ENCODE measurements at regions not wholly inside any gene's neighbourhood (a gene's known extent, or its start where the extent isn't known, plus 50 kb on each side); places are given as distances from the start of the nearest gene placed in this dataset.
"Not testable (repeated sequence)": the region's sequence is repeated elsewhere in the genome, so short reads cannot be mapped to it uniquely, and the experiment has no call there.

GRCh38 chr21:6496356-6496755 lies 4025.0 kb upstream of the TPTE start:
- FAIRE-seq; H3K36me3 ChIP-seq (ENCODE audit: control insufficient read depth in 2 of 3, insufficient read depth in 3 of 3, low read length in 3 of 3); H3K4me1 ChIP-seq (ENCODE audit: control insufficient read depth in 2 of 3, insufficient read depth in 2 of 3, low read depth in 1 of 3, low read length in 3 of 3); H3K27ac ChIP-seq (ENCODE audit: low read depth in 2 of 2, low read length in 2 of 2); DNase-seq; H3K27me3 ChIP-seq (ENCODE audit: control insufficient read depth, insufficient read depth, low read length); H3K9ac ChIP-seq (ENCODE audit: low read length in 3 of 3); H3K4me3 ChIP-seq (ENCODE audit: low read length in 3 of 3); H3K9me3 ChIP-seq (ENCODE audit: control insufficient read depth in 2 of 3, insufficient read depth in 1 of 3, low read length in 3 of 3); intact Hi-C loops (cut with DNase I): not testable (repeated sequence)

GRCh38 chr21:6498716-6499115 lies 4022.7 kb upstream of the TPTE start:
- H3K4me1 ChIP-seq (ENCODE audit: control insufficient read depth in 2 of 3, insufficient read depth in 2 of 3, low read depth in 1 of 3, low read length in 3 of 3); intact Hi-C loops (cut with DNase I); H3K9me3 ChIP-seq (ENCODE audit: control insufficient read depth in 2 of 3, insufficient read depth in 1 of 3, low read length in 3 of 3); FAIRE-seq; H3K27me3 ChIP-seq (ENCODE audit: control insufficient read depth, insufficient read depth, low read length); H3K9ac ChIP-seq (ENCODE audit: low read length in 3 of 3); H3K36me3 ChIP-seq (ENCODE audit: control insufficient read depth in 2 of 3, insufficient read depth in 3 of 3, low read length in 3 of 3); H3K27ac ChIP-seq (ENCODE audit: low read depth in 2 of 2, low read length in 2 of 2): not testable (repeated sequence)
- DNase-seq = peak; percentile 0 to 46 (median 9)
- peak overlapping the region in 1 of 3 donors; percentile 16 for H3K4me3 ChIP-seq (ENCODE audit: low read length in 3 of 3)

DNA sequence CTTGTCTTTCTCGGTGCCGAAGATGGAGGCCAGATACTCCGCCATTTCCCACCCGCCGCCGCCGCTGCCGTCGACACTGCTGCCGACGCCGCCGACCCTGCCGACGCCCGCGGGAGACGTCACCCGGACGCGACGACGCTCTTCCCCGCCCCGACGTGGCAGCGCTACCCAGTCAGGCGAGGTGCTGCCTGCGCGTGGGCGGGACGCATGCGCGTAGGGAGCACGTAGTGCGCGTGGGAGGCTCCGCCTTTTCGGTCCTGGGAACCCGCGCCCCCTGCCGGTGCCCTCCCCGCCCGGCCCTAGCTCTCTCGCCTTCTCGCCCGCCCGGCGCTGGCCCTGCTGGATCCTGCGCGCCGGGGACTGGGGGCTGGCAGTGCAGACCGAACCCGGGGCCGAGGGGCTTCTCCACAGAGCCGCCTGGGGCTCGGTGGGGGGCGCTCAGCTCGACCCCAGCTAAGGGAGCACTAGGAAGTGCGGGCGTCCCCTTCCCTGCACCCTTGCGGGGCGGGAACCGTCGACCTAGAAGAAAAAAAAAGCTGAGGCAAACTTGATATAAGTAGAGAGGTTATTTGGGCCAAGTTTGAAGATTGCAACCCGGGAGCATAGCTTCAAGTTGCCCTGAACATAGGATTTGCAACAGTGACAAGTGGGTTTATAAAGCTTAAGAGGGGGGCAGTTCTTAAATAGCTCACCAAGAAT lies 4022.1 kb upstream of the TPTE start:
- H3K4me3 ChIP-seq (ENCODE audit: low read length in 3 of 3); H3K27me3 ChIP-seq (ENCODE audit: control insufficient read depth, insufficient read depth, low read length); intact Hi-C loops (cut with DNase I); H3K4me1 ChIP-seq (ENCODE audit: control insufficient read depth in 2 of 3, insufficient read depth in 2 of 3, low read depth in 1 of 3, low read length in 3 of 3); FAIRE-seq; H3K27ac ChIP-seq (ENCODE audit: low read depth in 2 of 2, low read length in 2 of 2); H3K9me3 ChIP-seq (ENCODE audit: control insufficient read depth in 2 of 3, insufficient read depth in 1 of 3, low read length in 3 of 3); H3K36me3 ChIP-seq (ENCODE audit: control insufficient read depth in 2 of 3, insufficient read depth in 3 of 3, low read length in 3 of 3); H3K9ac ChIP-seq (ENCODE audit: low read length in 3 of 3): not testable (repeated sequence)
- DNase-seq = peak in 1 of 5 donors; percentile 83

- H3K27me3 ChIP-seq (ENCODE audit: control insufficient read depth, insufficient read depth, low read length); DNase-seq; H3K9me3 ChIP-seq (ENCODE audit: control insufficient read depth in 2 of 3, insufficient read depth in 1 of 3, low read length in 3 of 3); H3K4me1 ChIP-seq (ENCODE audit: control insufficient read depth in 2 of 3, insufficient read depth in 2 of 3, low read depth in 1 of 3, low read length in 3 of 3); H3K9ac ChIP-seq (ENCODE audit: low read length in 3 of 3); FAIRE-seq; H3K4me3 ChIP-seq (ENCODE audit: low read length in 3 of 3); H3K27ac ChIP-seq (ENCODE audit: low read depth in 2 of 2, low read length in 2 of 2); H3K36me3 ChIP-seq (ENCODE audit: control insufficient read depth in 2 of 3, insufficient read depth in 3 of 3, low read length in 3 of 3); intact Hi-C loops (cut with DNase I): not testable (repeated sequence)
These were observed 4021.5 kb upstream of the TPTE start for GRCh38 chr21:6499866-6500265.

DNA sequence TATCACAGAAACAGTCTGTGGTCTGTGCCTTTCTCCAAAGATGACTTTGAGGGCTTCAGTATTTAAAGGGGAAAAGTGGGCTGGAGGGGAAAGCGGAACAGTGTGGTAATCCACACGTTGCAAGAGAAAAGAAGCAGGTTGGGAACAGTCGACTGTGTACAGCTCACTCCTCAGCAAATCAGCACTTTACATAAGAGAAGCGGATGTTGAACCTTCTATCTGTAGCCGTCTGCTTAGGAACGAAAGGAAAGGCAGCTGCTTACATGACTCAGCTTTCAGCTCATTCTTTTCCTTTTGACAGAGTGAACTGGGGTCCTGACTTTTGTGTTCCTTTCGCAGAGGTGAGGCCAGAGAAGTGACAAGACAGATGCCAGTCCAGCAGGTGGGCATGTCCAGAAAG lies 4020.7 kb upstream of the TPTE start:
- H3K36me3 ChIP-seq (ENCODE audit: control insufficient read depth in 2 of 3, insufficient read depth in 3 of 3, low read length in 3 of 3); H3K4me3 ChIP-seq (ENCODE audit: low read length in 3 of 3); H3K4me1 ChIP-seq (ENCODE audit: control insufficient read depth in 2 of 3, insufficient read depth in 2 of 3, low read depth in 1 of 3, low read length in 3 of 3); H3K9me3 ChIP-seq (ENCODE audit: control insufficient read depth in 2 of 3, insufficient read depth in 1 of 3, low read length in 3 of 3); H3K9ac ChIP-seq (ENCODE audit: low read length in 3 of 3); intact Hi-C loops (cut with DNase I); H3K27ac ChIP-seq (ENCODE audit: low read depth in 2 of 2, low read length in 2 of 2); H3K27me3 ChIP-seq (ENCODE audit: control insufficient read depth, insufficient read depth, low read length); FAIRE-seq; DNase-seq: not testable (repeated sequence)

GRCh38 chr21:6506167-6506894 lies 4015.1 kb upstream of the TPTE start:
- FAIRE-seq; H3K27ac ChIP-seq (ENCODE audit: low read depth in 2 of 2, low read length in 2 of 2); H3K4me3 ChIP-seq (ENCODE audit: low read length in 3 of 3); H3K9ac ChIP-seq (ENCODE audit: low read length in 3 of 3); intact Hi-C loops (cut with DNase I); DNase-seq; H3K9me3 ChIP-seq (ENCODE audit: control insufficient read depth in 2 of 3, insufficient read depth in 1 of 3, low read length in 3 of 3); H3K36me3 ChIP-seq (ENCODE audit: control insufficient read depth in 2 of 3, insufficient read depth in 3 of 3, low read length in 3 of 3); H3K27me3 ChIP-seq (ENCODE audit: control insufficient read depth, insufficient read depth, low read length); H3K4me1 ChIP-seq (ENCODE audit: control insufficient read depth in 2 of 3, insufficient read depth in 2 of 3, low read depth in 1 of 3, low read length in 3 of 3): not testable (repeated sequence)

DNA sequence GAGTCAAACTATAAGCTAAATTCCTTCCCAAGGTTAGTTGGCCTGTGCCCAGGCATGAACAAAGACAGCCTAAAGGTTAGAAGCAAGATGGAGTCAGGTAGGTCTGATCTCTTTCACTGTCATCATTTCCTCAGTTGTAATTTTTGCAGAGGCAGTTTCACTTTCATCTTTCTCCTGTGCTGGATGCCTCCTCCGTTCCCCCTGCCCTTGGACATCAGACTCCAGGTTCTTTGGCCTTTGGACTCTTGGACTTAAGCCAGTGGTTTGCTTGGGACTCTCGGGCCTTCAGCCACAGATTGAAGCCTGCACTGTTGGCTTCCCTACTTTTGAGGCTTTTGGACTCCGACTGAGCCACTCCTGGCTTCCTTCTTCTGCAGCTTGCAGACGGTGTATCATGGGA lies 4013.8 kb upstream of the TPTE start:
- intact Hi-C loops (cut with DNase I); DNase-seq; H3K9me3 ChIP-seq (ENCODE audit: control insufficient read depth in 2 of 3, insufficient read depth in 1 of 3, low read length in 3 of 3); H3K4me1 ChIP-seq (ENCODE audit: control insufficient read depth in 2 of 3, insufficient read depth in 2 of 3, low read depth in 1 of 3, low read length in 3 of 3); H3K9ac ChIP-seq (ENCODE audit: low read length in 3 of 3); FAIRE-seq; H3K27me3 ChIP-seq (ENCODE audit: control insufficient read depth, insufficient read depth, low read length); H3K27ac ChIP-seq (ENCODE audit: low read depth in 2 of 2, low read length in 2 of 2); H3K4me3 ChIP-seq (ENCODE audit: low read length in 3 of 3); H3K36me3 ChIP-seq (ENCODE audit: control insufficient read depth in 2 of 3, insufficient read depth in 3 of 3, low read length in 3 of 3): not testable (repeated sequence)

DNA sequence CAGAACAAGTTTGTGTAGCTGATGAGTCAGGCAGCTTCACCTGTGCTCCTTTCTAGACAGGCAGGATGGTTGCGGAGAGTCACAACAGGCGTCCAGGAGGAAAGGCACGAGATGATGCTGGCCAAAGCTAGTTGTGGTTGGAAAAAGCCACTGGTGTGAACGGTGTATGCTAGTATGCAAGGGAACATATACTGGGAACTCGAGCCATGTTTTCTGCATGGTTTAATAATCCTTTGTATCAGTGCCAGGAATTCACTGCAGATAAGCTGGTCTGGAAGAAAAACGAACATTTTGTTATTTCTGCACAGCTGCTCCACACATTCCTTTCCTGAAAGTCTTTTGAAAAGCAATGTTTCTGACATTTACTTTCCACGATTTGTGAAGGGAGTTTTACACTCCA lies 3999.6 kb upstream of the TPTE start:
- H3K9ac ChIP-seq (ENCODE audit: low read length in 3 of 3); DNase-seq; H3K27me3 ChIP-seq (ENCODE audit: control insufficient read depth, insufficient read depth, low read length); H3K4me3 ChIP-seq (ENCODE audit: low read length in 3 of 3); intact Hi-C loops (cut with DNase I); FAIRE-seq; H3K4me1 ChIP-seq (ENCODE audit: control insufficient read depth in 2 of 3, insufficient read depth in 2 of 3, low read depth in 1 of 3, low read length in 3 of 3); H3K36me3 ChIP-seq (ENCODE audit: control insufficient read depth in 2 of 3, insufficient read depth in 3 of 3, low read length in 3 of 3); H3K27ac ChIP-seq (ENCODE audit: low read depth in 2 of 2, low read length in 2 of 2); H3K9me3 ChIP-seq (ENCODE audit: control insufficient read depth in 2 of 3, insufficient read depth in 1 of 3, low read length in 3 of 3): not testable (repeated sequence)

Data from kidney (tissue), 10 donors.